Stimulated activated naive CD8-positive, alpha-beta T cell treated with anti-CD3 and anti-CD28 coated beads, Interleukin-15, amount 100 ng/mL, for 72 hours (primary cell): ENCODE measurements at regions not wholly inside any gene's neighbourhood (a gene's known extent, or its start where the extent isn't known, plus 50 kb on each side); places are given as distances from the start of the nearest gene placed in this dataset.

Source experiments
- ATAC-seq: fragments of 150-1000 bp; cut with Tn5 transposase; 2 replicates; pipeline ENCODE4 v1.10.0; 2021; ENCODE audit warnings: mild to moderate bottlenecking, moderate library complexity
- DNase-seq, 2 donors: peaks; one replicate each; pipeline ENCODE4 v3.0.0; 2021 to 2022
- H3K27ac Mint-ChIP-seq, 2 donors: one replicate each; pipeline ENCODE4 v1.8.0; 2022; ENCODE audit warnings: mild to moderate bottlenecking in 2 of 2, mixed read lengths in 2 of 2, moderate library complexity in 2 of 2
- H3K27me3 Mint-ChIP-seq: one replicate; pipeline ENCODE4 v1.8.0; 2022; ENCODE audit warnings: mixed read lengths
- H3K4me1 Mint-ChIP-seq: one replicate; pipeline ENCODE4 v1.8.0; 2022; ENCODE audit warnings: mild to moderate bottlenecking, mixed read lengths
- H3K4me3 Mint-ChIP-seq, 2 donors: one replicate each; pipeline ENCODE4 v1.8.0; 2022; ENCODE audit warnings: mild to moderate bottlenecking in 2 of 2, mixed read lengths in 2 of 2, moderate library complexity in 1 of 2
- H3K9me3 Mint-ChIP-seq, 2 donors: one replicate each; pipeline ENCODE4 v1.8.0; 2022; ENCODE audit warnings: mixed read lengths in 2 of 2

DNA sequence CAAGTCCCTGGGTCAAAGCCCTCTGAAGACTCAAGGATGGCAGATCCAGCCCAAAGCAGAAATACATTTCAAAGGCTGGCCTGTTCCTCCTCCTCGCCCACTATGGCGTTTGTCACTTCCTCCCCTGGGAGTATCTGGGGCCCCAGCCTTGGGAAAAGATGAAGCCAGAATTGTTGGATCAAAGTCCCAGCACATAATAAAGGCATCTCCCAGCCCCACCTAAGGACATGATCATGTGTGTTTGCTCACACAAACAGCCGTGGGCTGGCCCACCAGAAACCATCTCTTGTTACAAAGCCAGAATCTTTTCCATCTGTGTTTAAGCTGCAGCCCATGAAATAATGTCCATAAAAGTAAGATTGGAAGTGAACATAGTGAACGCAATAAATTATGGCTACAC is 50.1 kb upstream of the HAAO start:
- no peaks in the 10 kb centered on the region for H3K9me3 Mint-ChIP-seq
- no peak overlapping the region for H3K27ac Mint-ChIP-seq
- H3K4me3 Mint-ChIP-seq = no peak overlapping the region
- DNase-seq (no peak), ATAC-seq (no peak)
- no peaks in the 10 kb centered on the region for H3K27me3 Mint-ChIP-seq
- H3K4me1 Mint-ChIP-seq = no peaks in the 10 kb centered on the region
